CD14-positive monocyte (primary cell): ENCODE measurements at regions not wholly inside any gene's neighbourhood (a gene's known extent, or its start where the extent isn't known, plus 50 kb on each side); places are given as distances from the start of the nearest gene placed in this dataset.

Experiments
- DNase-seq, 3 donors: peaks; one replicate each; pipeline ENCODE4 v3.0.0-alpha.2; 2011 to 2022
- H2AFZ ChIP-seq: 2 replicates; pipeline ENCODE4 v1.6.0; 2012; ENCODE audit warnings: mild to moderate bottlenecking, low read depth, low read length, inconsistent platforms; ENCODE audit not compliant: insufficient read depth, poor library complexity, severe bottlenecking
- H3K27ac ChIP-seq, 2 donors: 1 replicate in 1 of 2; 2 replicates in 1 of 2; pipeline ENCODE4 v1.5.1; 2012 to 2013; ENCODE audit warnings: low read length in 2 of 2, control low read depth in 1 of 2, inconsistent platforms in 1 of 2, low read depth in 1 of 2, mild to moderate bottlenecking in 1 of 2
- H3K27me3 ChIP-seq, 2 donors: one replicate each; pipeline versions ENCODE4 v1.6.0 to v1.6.1; 2011 to 2013; ENCODE audit warnings: low read length in 2 of 2; ENCODE audit not compliant: control insufficient read depth in 2 of 2, insufficient read depth in 2 of 2
- H3K36me3 ChIP-seq, 2 donors: replicated peaks in 1 of 2; 1 replicate in 1 of 2; 2 replicates in 1 of 2; pipeline versions ENCODE4 v1.5.1 to v1.6.1; 2012 to 2013; ENCODE audit warnings: low read length in 2 of 2, control low read depth in 1 of 2, inconsistent platforms in 1 of 2, mild to moderate bottlenecking in 1 of 2; ENCODE audit not compliant: insufficient read depth in 2 of 2, control insufficient read depth in 1 of 2
- H3K4me1 ChIP-seq, 2 donors: 1 replicate in 1 of 2; 2 replicates in 1 of 2; pipeline versions ENCODE4 v1.5.1 to v1.6.1; 2012 to 2013; ENCODE audit warnings: low read length in 2 of 2, control low read depth in 1 of 2, inconsistent platforms in 1 of 2, mild to moderate bottlenecking in 1 of 2, moderate library complexity in 1 of 2; ENCODE audit not compliant: insufficient read depth in 2 of 2, control insufficient read depth in 1 of 2
- H3K4me2 ChIP-seq: replicated peaks from 2 replicates; pipeline ENCODE3; 2012; ENCODE audit warnings: low read length, moderate library complexity, mild to moderate bottlenecking; ENCODE audit not compliant: poor library complexity, severe bottlenecking; ENCODE audit errors: extremely low read depth
- H3K4me3 ChIP-seq, 3 experiments: fragments of 200-600 bp in 1 of 3; sonication (generic) in 1 of 3; replicated peaks in 1 of 3; 1 replicate in 2 of 3; 2 replicates in 1 of 3; pipeline ENCODE4 v1.5.1; 2011 to 2013; ENCODE audit warnings: low read length in 3 of 3, mild to moderate bottlenecking in 3 of 3, control low read depth in 2 of 3, low read depth in 2 of 3, inconsistent platforms in 1 of 3, moderate library complexity in 1 of 3
- H3K79me2 ChIP-seq: 2 replicates; pipeline ENCODE4 v1.6.0; 2012; ENCODE audit warnings: mild to moderate bottlenecking, control low read depth, inconsistent platforms, low read length, moderate library complexity; ENCODE audit not compliant: insufficient read depth
- H3K9ac ChIP-seq: 2 replicates; pipeline ENCODE4 v1.6.0; 2017; ENCODE audit warnings: low read length, mild to moderate bottlenecking; ENCODE audit not compliant: insufficient read depth, poor library complexity, severe bottlenecking
- H3K9me3 ChIP-seq, 2 donors: replicated peaks in 1 of 2; 1 replicate in 1 of 2; 2 replicates in 1 of 2; pipeline versions ENCODE4 v1.5.1 to v1.6.1; 2012 to 2013; ENCODE audit warnings: low read length in 2 of 2, control low read depth in 1 of 2; ENCODE audit not compliant: control insufficient read depth in 1 of 2, insufficient read depth in 1 of 2
- H4K20me1 ChIP-seq: 2 replicates; pipeline ENCODE4 v1.6.0; 2012; ENCODE audit warnings: mild to moderate bottlenecking, low read length, control low read depth, moderate library complexity; ENCODE audit not compliant: insufficient read depth
- H3K27ac Mint-ChIP-seq, 7 donors: one replicate each; pipeline ENCODE4 v1.8.0; 2020; ENCODE audit warnings: mild to moderate bottlenecking in 7 of 7, mixed read lengths in 7 of 7, moderate library complexity in 6 of 7, inconsistent platforms in 2 of 7
- H3K27me3 Mint-ChIP-seq, 3 donors: one replicate each; pipeline ENCODE4 v1.8.0; 2021 to 2022; ENCODE audit warnings: low read depth in 3 of 3, mild to moderate bottlenecking in 3 of 3, mixed read lengths in 3 of 3, moderate library complexity in 3 of 3, inconsistent platforms in 1 of 3
- H3K36me3 Mint-ChIP-seq, 2 donors: one replicate each; pipeline ENCODE4 v1.8.0; 2020; ENCODE audit warnings: mixed read lengths in 2 of 2, inconsistent platforms in 1 of 2, mild to moderate bottlenecking in 1 of 2
- H3K4me1 Mint-ChIP-seq: one replicate; pipeline ENCODE4 v1.8.0; 2020; ENCODE audit warnings: mild to moderate bottlenecking, mixed read lengths
- H3K4me3 Mint-ChIP-seq, 2 donors: one replicate each; pipeline ENCODE4 v1.8.0; 2020; ENCODE audit warnings: mild to moderate bottlenecking in 2 of 2, mixed read lengths in 2 of 2, moderate library complexity in 1 of 2
- H3K9me3 Mint-ChIP-seq, 7 donors: one replicate each; pipeline ENCODE4 v1.8.0; 2020 to 2022; ENCODE audit warnings: mixed read lengths in 7 of 7, mild to moderate bottlenecking in 6 of 7, moderate library complexity in 6 of 7, inconsistent platforms in 2 of 7
- WGBS: methylation state at CpG from one replicate; pipeline ENCODE4 v1.1.5; 2013; ENCODE audit warnings: missing lambda C conversion rate; ENCODE audit not compliant: insufficient coverage; 5-methylcytosine and 5-hydroxymethylcytosine counted together
- intact Hi-C, 2 donors: fragments of 100-400 bp; cut with micrococcal nuclease; formaldehyde crosslinking; loops; one replicate each; pipeline versions ENCODE4 v1.15.0 to v1.15.1; 2023
- TF ChIP-seq, protein P1 (sequence below): fragments of 200-600 bp; IDR thresholded peaks from one replicate; pipeline ENCODE4 v1.8.0; 2022; ENCODE audit warnings: antibody characterized with exemption, mild to moderate bottlenecking

DNA sequence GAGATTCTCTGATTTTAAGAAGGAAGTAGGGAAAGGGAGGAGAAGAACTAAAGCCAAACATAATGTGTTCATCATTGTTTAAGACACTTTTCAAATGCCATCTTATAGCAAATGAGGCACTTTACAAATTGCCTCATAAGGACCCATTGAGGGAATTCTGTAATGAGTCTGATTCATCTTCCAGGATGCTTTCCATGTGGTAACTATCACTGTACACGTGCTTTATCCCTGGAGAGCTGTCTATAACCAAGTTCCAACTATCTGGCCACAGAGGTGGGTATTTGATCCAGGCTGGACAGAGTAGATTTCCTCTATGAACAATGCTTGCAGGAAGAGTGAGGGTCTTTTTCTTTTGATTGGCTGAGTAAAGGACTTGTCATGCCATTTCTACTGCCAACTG lies 183.5 kb upstream of the NFIB start:
- no peak overlapping the region for H3K9ac ChIP-seq
- no peaks in the 10 kb centered on the region for H3K36me3 ChIP-seq
- no peak overlapping the region for H3K4me3 ChIP-seq
- Mint-ChIP-seq H3K36me3 (no peaks in the 10 kb centered on the region), H3K27ac (no peak overlapping the region), H3K4me3 (no peak overlapping the region), H3K9me3 (no peaks in the 10 kb centered on the region), H3K4me1 (no peaks in the 10 kb centered on the region), H3K27me3 (peaks cover 0 to 2% (median 0%) of the 10 kb centered on the region in 3 donors)
- H3K79me2 ChIP-seq = no peaks in the 10 kb centered on the region
- no peaks in the 10 kb centered on the region for H3K4me1 ChIP-seq
- no peak overlapping the region for H3K4me2 ChIP-seq
- TF ChIP-seq, protein P1, sequence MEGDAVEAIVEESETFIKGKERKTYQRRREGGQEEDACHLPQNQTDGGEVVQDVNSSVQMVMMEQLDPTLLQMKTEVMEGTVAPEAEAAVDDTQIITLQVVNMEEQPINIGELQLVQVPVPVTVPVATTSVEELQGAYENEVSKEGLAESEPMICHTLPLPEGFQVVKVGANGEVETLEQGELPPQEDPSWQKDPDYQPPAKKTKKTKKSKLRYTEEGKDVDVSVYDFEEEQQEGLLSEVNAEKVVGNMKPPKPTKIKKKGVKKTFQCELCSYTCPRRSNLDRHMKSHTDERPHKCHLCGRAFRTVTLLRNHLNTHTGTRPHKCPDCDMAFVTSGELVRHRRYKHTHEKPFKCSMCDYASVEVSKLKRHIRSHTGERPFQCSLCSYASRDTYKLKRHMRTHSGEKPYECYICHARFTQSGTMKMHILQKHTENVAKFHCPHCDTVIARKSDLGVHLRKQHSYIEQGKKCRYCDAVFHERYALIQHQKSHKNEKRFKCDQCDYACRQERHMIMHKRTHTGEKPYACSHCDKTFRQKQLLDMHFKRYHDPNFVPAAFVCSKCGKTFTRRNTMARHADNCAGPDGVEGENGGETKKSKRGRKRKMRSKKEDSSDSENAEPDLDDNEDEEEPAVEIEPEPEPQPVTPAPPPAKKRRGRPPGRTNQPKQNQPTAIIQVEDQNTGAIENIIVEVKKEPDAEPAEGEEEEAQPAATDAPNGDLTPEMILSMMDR = no peak
- H2AFZ ChIP-seq = no peak overlapping the region
- intact Hi-C loops = no loop called here
- no peaks in the 10 kb centered on the region for H3K27me3 ChIP-seq
- WGBS = no CpG with 5 or more reads among the region's 1 CpG
- H4K20me1 ChIP-seq = no peaks in the 10 kb centered on the region
- H3K27ac ChIP-seq = no peak overlapping the region
- no peaks in the 10 kb centered on the region for H3K9me3 ChIP-seq
- no peak for DNase-seq

DNA sequence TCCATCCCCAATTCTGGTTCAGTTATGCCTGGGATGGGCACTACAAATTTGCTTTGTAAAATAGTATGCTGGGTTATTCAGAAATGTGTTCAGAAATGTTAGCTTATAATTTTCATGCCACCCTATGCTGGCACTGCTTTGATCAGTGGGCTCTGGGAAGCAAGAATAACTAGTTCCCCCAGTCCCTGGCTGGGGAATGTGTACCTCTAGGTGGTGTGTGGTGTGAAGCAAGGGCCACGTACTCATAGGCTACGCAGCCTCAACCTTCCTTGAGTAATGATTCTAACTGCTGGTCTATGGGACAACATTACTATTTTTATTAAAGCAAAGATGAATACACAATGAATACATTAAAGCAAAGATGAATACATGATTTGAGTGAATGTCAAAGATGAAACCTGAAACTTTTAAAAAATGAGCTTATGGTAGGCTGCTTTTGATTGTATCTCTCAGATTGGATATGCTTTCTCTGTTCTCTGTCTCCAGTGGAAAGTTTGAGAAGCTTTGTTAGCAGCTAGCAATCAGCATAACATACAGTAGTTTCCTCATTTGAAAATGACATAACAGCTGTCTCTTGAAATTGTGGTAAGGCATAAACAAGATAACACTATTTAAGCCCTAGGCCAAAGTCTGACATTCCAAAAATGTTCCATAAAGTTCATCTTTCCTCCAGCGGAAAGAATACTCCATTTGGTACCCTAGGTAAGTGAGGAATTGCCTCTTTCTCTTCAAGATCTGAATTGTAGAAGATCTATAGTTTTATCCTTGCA lies 174.7 kb upstream of the NFIB start:
- Histone ChIP-seq H4K20me1 (no peaks in the 10 kb centered on the region), H2AFZ (no peak overlapping the region), H3K27me3 (no peaks in the 10 kb centered on the region), H3K4me2 (no peak overlapping the region), H3K27ac (no peak overlapping the region), H3K79me2 (no peaks in the 10 kb centered on the region), H3K4me3 (no peak overlapping the region), H3K9ac (no peak overlapping the region), H3K9me3 (no peaks in the 10 kb centered on the region), H3K4me1 (no peaks in the 10 kb centered on the region), H3K36me3 (no peaks in the 10 kb centered on the region)
- peaks cover 0 to 2% (median 0%) of the 10 kb centered on the region in 3 donors for H3K27me3 Mint-ChIP-seq
- H3K4me1 Mint-ChIP-seq = no peaks in the 10 kb centered on the region
- no peaks in the 10 kb centered on the region for H3K36me3 Mint-ChIP-seq
- H3K4me3 Mint-ChIP-seq = no peak overlapping the region
- TF ChIP-seq, protein P1 = no peak
- DNase-seq = no peak
- no CpG with 5 or more reads among the region's 3 CpGs for WGBS
- no peak overlapping the region for H3K27ac Mint-ChIP-seq
- intact Hi-C loops = no loop called here
- peaks cover 0 to 8% (median 2%) of the 10 kb centered on the region in 7 donors for H3K9me3 Mint-ChIP-seq
